ENCODE measurements at regions not wholly inside any gene's neighbourhood (a gene's known extent, or its start where the extent isn't known, plus 50 kb on each side); places are given as distances from the start of the nearest gene placed in this dataset.

GRCh38 chr6:165963750-165964149 lies 203.9 kb downstream of the TBXT start:
- CTCF ChIA-PET (ENCODE audit: low intra/inter-chr PET ratio, low total read pairs), result no interaction called here

More at GRCh38 chr6:165963750-165964149, 203.9 kb downstream of the TBXT start:
- Histone ChIP-seq H3K27ac (ENCODE audit: extremely low read length, insufficient read depth, low read length) (no peak overlapping the region), H3K9ac (ENCODE audit: insufficient read depth, low read depth, low read length) (no peak overlapping the region), H3K4me1 (ENCODE audit: insufficient read depth, low read length) (no peaks in the 10 kb centered on the region), H3K4me3 (replicated peaks in 1 of 3; ENCODE audit: insufficient read depth in 1 of 3, low read depth in 2 of 3, low read length in 3 of 3) (no peak overlapping the region), H2AFZ (ENCODE audit: low read length) (no peak overlapping the region), H3K79me2 (ENCODE audit: insufficient read depth, low read length) (no peaks in the 10 kb centered on the region), H3K36me3 (replicated peaks in 1 of 2; ENCODE audit: control insufficient read depth in 1 of 2, insufficient read depth in 2 of 2, low read length in 2 of 2) (no peaks in the 10 kb centered on the region), H4K20me1 (ENCODE audit: insufficient read depth, low read length) (no peaks in the 10 kb centered on the region), H3K27me3 (ENCODE audit: control insufficient read depth in 1 of 2, insufficient read depth in 2 of 2, low read length in 2 of 2) (peaks cover 5 to 46% of the 10 kb centered on the region in 2 experiments), H3K4me2 (ENCODE audit: low read depth, low read length) (no peak overlapping the region), H3K9me3 (ENCODE audit: low read length) (no peaks in the 10 kb centered on the region)
- 4% methylated on average over 6 of the region's 6 CpGs for WGBS (ENCODE audit: low lambda C conversion rate)
- no peak for TF ChIP-seq MED1 (CRISPR knock-in tag; IDR thresholded peaks at IDR 0.05)
- no peak for TF ChIP-seq JDP2 (CRISPR knock-in tag; IDR thresholded peaks at IDR 0.05; ENCODE audit: borderline replicate concordance)
- TF ChIP-seq ZXDC (CRISPR knock-in tag; IDR thresholded peaks at IDR 0.05), result no peak
- TF ChIP-seq RCOR2 (CRISPR knock-in tag; IDR thresholded peaks at IDR 0.05), result no peak
- TF ChIP-seq PPARG (CRISPR knock-in tag; conservative IDR thresholded peaks at IDR 0.05), result no peak
- TF ChIP-seq ATF1 (CRISPR knock-in tag; IDR thresholded peaks at IDR 0.05), result no peak
- no peak for TF ChIP-seq THAP9 (CRISPR knock-in tag; IDR thresholded peaks at IDR 0.05; ENCODE audit: borderline replicate concordance)
- TF ChIP-seq HOXA5 (CRISPR knock-in tag; IDR thresholded peaks at IDR 0.05), result no peak
- no peak for TF ChIP-seq RFX1 (IDR thresholded peaks at IDR 0.05)
- TF ChIP-seq U2AF2 (IDR thresholded peaks at IDR 0.05; ENCODE audit: low read depth, low read length), result no peak
- TF ChIP-seq ZNF576 (CRISPR knock-in tag; IDR thresholded peaks at IDR 0.05), result no peak
- no peak for TF ChIP-seq KDM4B (CRISPR knock-in tag; IDR thresholded peaks at IDR 0.05)
- TF ChIP-seq ARNT2 (CRISPR knock-in tag; IDR thresholded peaks at IDR 0.05; ENCODE audit: low read depth), result no peak
- TF ChIP-seq TBX2 (CRISPR knock-in tag; IDR thresholded peaks at IDR 0.05; ENCODE audit: borderline replicate concordance), result no peak
- TF ChIP-seq ZFP37 (CRISPR knock-in tag; IDR thresholded peaks at IDR 0.05; ENCODE audit: borderline replicate concordance), result no peak
- TF ChIP-seq BATF2 (CRISPR knock-in tag; IDR thresholded peaks at IDR 0.05), result no peak
- TF ChIP-seq REPIN1 (CRISPR knock-in tag; IDR thresholded peaks at IDR 0.05; ENCODE audit: borderline replicate concordance, low read depth), result no peak
- no peak for TF ChIP-seq ZNF333 (CRISPR knock-in tag; IDR thresholded peaks at IDR 0.05; ENCODE audit: borderline replicate concordance)
- TF ChIP-seq TOPORS (CRISPR knock-in tag; IDR thresholded peaks at IDR 0.05), result no peak
- in situ Hi-C loops (cut with HindIII; ENCODE audit: extremely low pct_ligation_motif_present, low pct_unique_long_range_greater_than_20kb) (no loop called here), intact Hi-C loops (cut with micrococcal nuclease; ENCODE audit: unreplicated experiment) (no loop called here)
- ATAC-seq (no peak), DNase-seq (ENCODE audit: low spot score) (no peak), FAIRE-seq (no peak)
- BruUV-seq (replicated peaks), result no TSS peak
- POLR2A ChIA-PET, result no interaction called here
